GM03348 (cell line): ENCODE measurements at regions not wholly inside any gene's neighbourhood (a gene's known extent, or its start where the extent isn't known, plus 50 kb on each side); places are given as distances from the start of the nearest gene placed in this dataset.
"Not testable (repeated sequence)": the region's sequence is repeated elsewhere in the genome, so short reads cannot be mapped to it uniquely, and the experiment has no call there.

Experiments
- DNase-seq: peaks from one replicate; pipeline ENCODE4 v3.0.0; 2012; ENCODE audit warnings: low spot score

- DNase-seq: no peak
These were observed 680.3 kb upstream of the SOX9 start for GRCh38 chr17:71440513-71440912.

- peak; percentile 49 for DNase-seq
These were observed 679.7 kb upstream of the SOX9 start for GRCh38 chr17:71441098-71441497.

GRCh38 chr17:71444078-71444477 is 676.7 kb upstream of the SOX9 start:
- DNase-seq: no peak

- DNase-seq: no peak
These were observed 674.0 kb upstream of the SOX9 start for GRCh38 chr17:71446645-71447437.

- no peak for DNase-seq
These were observed 673.2 kb upstream of the SOX9 start for GRCh38 chr17:71447644-71448043.

GRCh38 chr17:71450657-71451056 is 670.2 kb upstream of the SOX9 start:
- not testable (repeated sequence) for DNase-seq

GRCh38 chr17:71453876-71454422 is 666.9 kb upstream of the SOX9 start:
- no peak for DNase-seq

GRCh38 chr17:71455219-71455618 is 665.6 kb upstream of the SOX9 start:
- DNase-seq: no peak

GRCh38 chr17:71458322-71458721 is 662.5 kb upstream of the SOX9 start:
- DNase-seq: no peak

- DNase-seq: peak; percentile 24
These were observed 659.9 kb upstream of the SOX9 start for GRCh38 chr17:71460943-71461342.

- DNase-seq: no peak
These were observed 659.2 kb upstream of the SOX9 start for GRCh38 chr17:71461498-71462169.

GRCh38 chr17:71464241-71464640 is 656.6 kb upstream of the SOX9 start:
- DNase-seq: no peak

GRCh38 chr17:71464751-71465150 is 656.1 kb upstream of the SOX9 start:
- no peak for DNase-seq

GRCh38 chr17:71467719-71468118 is 653.1 kb upstream of the SOX9 start:
- no peak for DNase-seq

GRCh38 chr17:71470062-71470461 is 650.8 kb upstream of the SOX9 start:
- DNase-seq: no peak

GRCh38 chr17:71472809-71473789 is 647.7 kb upstream of the SOX9 start:
- DNase-seq: peak; percentile 73

- DNase-seq: no peak
These were observed 643.5 kb upstream of the SOX9 start for GRCh38 chr17:71477356-71477755.

GRCh38 chr17:71480099-71480498 is 640.7 kb upstream of the SOX9 start:
- DNase-seq: no peak

- no peak for DNase-seq
These were observed 638.2 kb upstream of the SOX9 start for GRCh38 chr17:71482625-71483024.

GRCh38 chr17:71484546-71484945 is 636.3 kb upstream of the SOX9 start:
- no peak for DNase-seq

GRCh38 chr17:71485426-71485825 is 635.4 kb upstream of the SOX9 start:
- DNase-seq: no peak

GRCh38 chr17:71486261-71486660 is 634.6 kb upstream of the SOX9 start:
- DNase-seq: no peak
